Activated naive CD8-positive, alpha-beta T cell (primary cell): ENCODE measurements at regions not wholly inside any gene's neighbourhood (a gene's known extent, or its start where the extent isn't known, plus 50 kb on each side); places are given as distances from the start of the nearest gene placed in this dataset.
"Not testable (repeated sequence)": the region's sequence is repeated elsewhere in the genome, so short reads cannot be mapped to it uniquely, and the experiment has no call there.

Source experiments
- H3K27ac Mint-ChIP-seq: one replicate; pipeline ENCODE4 v1.8.0; 2021; ENCODE audit warnings: mixed read lengths
- H3K27me3 Mint-ChIP-seq: one replicate; pipeline ENCODE4 v1.8.0; 2021; ENCODE audit warnings: mixed read lengths
- H3K36me3 Mint-ChIP-seq: one replicate; pipeline ENCODE4 v1.8.0; 2021; ENCODE audit warnings: mixed read lengths
- H3K4me1 Mint-ChIP-seq: one replicate; pipeline ENCODE4 v1.8.0; 2021; ENCODE audit warnings: low read depth, mixed read lengths
- H3K4me3 Mint-ChIP-seq: one replicate; pipeline ENCODE4 v1.8.0; 2021; ENCODE audit warnings: mild to moderate bottlenecking, mixed read lengths
- H3K9me3 Mint-ChIP-seq: one replicate; pipeline ENCODE4 v1.8.0; 2021; ENCODE audit warnings: low read depth, mixed read lengths

- no peaks in the 10 kb centered on the region for H3K4me1 Mint-ChIP-seq
- H3K4me3 Mint-ChIP-seq = no peak overlapping the region
- H3K27me3 Mint-ChIP-seq = no peaks in the 10 kb centered on the region
- H3K27ac Mint-ChIP-seq = no peak overlapping the region
- H3K9me3 Mint-ChIP-seq = peaks cover 3% of the 10 kb centered on the region
- H3K36me3 Mint-ChIP-seq = no peaks in the 10 kb centered on the region
Measured at GRCh38 chr2:185676316-185676715, 62.3 kb upstream of the FSIP2 start.

GRCh38 chr2:185687001-185687400, 51.6 kb upstream of the FSIP2 start:
- not testable (repeated sequence) for H3K36me3 Mint-ChIP-seq, H3K27ac Mint-ChIP-seq, H3K9me3 Mint-ChIP-seq, H3K4me3 Mint-ChIP-seq, H3K4me1 Mint-ChIP-seq, H3K27me3 Mint-ChIP-seq

DNA sequence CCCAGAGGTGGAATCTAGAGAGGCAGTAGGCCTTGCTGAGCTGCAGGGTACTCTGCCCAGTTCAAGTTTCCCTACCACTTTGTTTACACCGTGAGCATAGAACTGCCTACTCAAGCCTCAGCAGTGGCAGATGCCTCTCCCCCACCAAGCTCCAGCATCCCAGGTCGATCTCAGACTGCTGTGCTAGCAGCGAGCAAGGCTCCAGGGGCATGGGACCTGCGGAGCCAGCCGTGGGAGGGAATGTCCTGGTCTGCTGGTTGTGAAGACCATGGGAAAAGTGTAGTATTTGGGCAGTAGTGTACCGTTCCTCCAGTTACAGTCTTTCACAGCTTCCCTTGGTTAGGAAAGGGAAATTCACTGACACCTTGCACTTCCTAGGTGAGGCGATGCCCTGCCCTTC, 50.6 kb upstream of the FSIP2 start:
- Mint-ChIP-seq H3K9me3 (no peaks in the 10 kb centered on the region), H3K27me3 (no peaks in the 10 kb centered on the region), H3K36me3 (no peaks in the 10 kb centered on the region), H3K4me3 (no peak overlapping the region), H3K4me1 (no peaks in the 10 kb centered on the region), H3K27ac (no peak overlapping the region)
